SK-N-SH treated with all-trans-retinoic acid at 6 μM for 48 hours (cell line): ENCODE measurements at regions not wholly inside any gene's neighbourhood (a gene's known extent, or its start where the extent isn't known, plus 50 kb on each side); places are given as distances from the start of the nearest gene placed in this dataset.

Experiments used
- ATAC-seq: fragments of 200-7000 bp; cut with Tn5 transposase; 3 replicates; pipeline ENCODE4 v1.9.1; 2020; ENCODE audit warnings: mild to moderate bottlenecking, moderate library complexity
- ARNTL ChIP-seq: fragments of 450-650 bp; formaldehyde crosslinking; IDR thresholded peaks from 2 replicates; pipeline ENCODE4 v1.5.0; 2020; ENCODE audit warnings: low read depth, mild to moderate bottlenecking, moderate library complexity, borderline replicate concordance
- BACH2 ChIP-seq: fragments of 250-450 bp; sonication (Bioruptor Pico); IDR thresholded peaks from 2 replicates; pipeline ENCODE4 v1.9.0; 2021; ENCODE audit warnings: mild to moderate bottlenecking, borderline replicate concordance
- CSDC2 ChIP-seq: fragments of 250-450 bp; sonication (Bioruptor Pico); IDR thresholded peaks from 2 replicates; pipeline ENCODE4 v1.5.0; 2020; ENCODE audit warnings: mild to moderate bottlenecking, moderate library complexity
- ESRRG ChIP-seq: fragments of 250-450 bp; sonication (Bioruptor Pico); IDR thresholded peaks from 2 replicates; pipeline ENCODE4 v1.6.1; 2021; ENCODE audit warnings: mild to moderate bottlenecking
- GLIS3 ChIP-seq: fragments of 250-450 bp; sonication (Bioruptor Pico); IDR thresholded peaks from 2 replicates; pipeline ENCODE4 v1.5.0; 2020; ENCODE audit warnings: mild to moderate bottlenecking, moderate library complexity
- ISL1 ChIP-seq: fragments of 250-450 bp; sonication (Bioruptor Pico); IDR thresholded peaks from 2 replicates; pipeline ENCODE4 v2.1.2; 2022; ENCODE audit warnings: mild to moderate bottlenecking, moderate library complexity
- OSR1 ChIP-seq: fragments of 250-450 bp; sonication (Bioruptor Pico); IDR thresholded peaks from 2 replicates; pipeline ENCODE4 v1.8.0; 2022; ENCODE audit warnings: moderate library complexity, mild to moderate bottlenecking, inconsistent platforms
- PPARA ChIP-seq: fragments of 250-450 bp; sonication (Bioruptor Pico); IDR thresholded peaks from 2 replicates; pipeline ENCODE4 v1.5.0; 2020; ENCODE audit warnings: mild to moderate bottlenecking, borderline replicate concordance
- RARB ChIP-seq: fragments of 250-450 bp; sonication (Bioruptor Pico); IDR thresholded peaks from 2 replicates; pipeline ENCODE4 v1.8.0; 2021; ENCODE audit warnings: mild to moderate bottlenecking, moderate library complexity
- SNAI2 ChIP-seq: fragments of 250-450 bp; sonication (Bioruptor Pico); IDR thresholded peaks from 2 replicates; pipeline ENCODE4 v1.5.0; 2020; ENCODE audit warnings: mild to moderate bottlenecking, moderate library complexity
- TCF4 ChIP-seq: fragments of 250-450 bp; sonication (Bioruptor Pico); IDR thresholded peaks from 2 replicates; pipeline ENCODE4 v1.8.0; 2021; ENCODE audit warnings: mild to moderate bottlenecking, moderate library complexity, borderline replicate concordance
- TOX ChIP-seq: fragments of 250-450 bp; sonication (Bioruptor Pico); IDR thresholded peaks from 2 replicates; pipeline ENCODE4 v1.8.0; 2021; ENCODE audit warnings: mild to moderate bottlenecking, moderate library complexity, borderline replicate concordance
- ZC3H10 ChIP-seq: fragments of 250-450 bp; sonication (Bioruptor Pico); IDR thresholded peaks from 2 replicates; pipeline ENCODE4 v1.5.1; 2021; ENCODE audit warnings: mild to moderate bottlenecking, moderate library complexity
- ZFP3 ChIP-seq: fragments of 250-450 bp; sonication (Bioruptor Pico); IDR thresholded peaks from 2 replicates; pipeline ENCODE4 v1.5.0; 2020; ENCODE audit warnings: mild to moderate bottlenecking, moderate library complexity
- ZFP30 ChIP-seq: fragments of 450-650 bp; formaldehyde crosslinking; IDR thresholded peaks from 2 replicates; pipeline ENCODE4 v1.5.0; 2022; ENCODE audit warnings: mild to moderate bottlenecking, moderate library complexity
- ZNF565 ChIP-seq: fragments of 450-650 bp; formaldehyde crosslinking; conservative IDR thresholded peaks from 2 replicates; pipeline ENCODE4 v1.5.0; 2020; ENCODE audit warnings: low read depth, mild to moderate bottlenecking, moderate library complexity
- ZNF70 ChIP-seq: fragments of 450-650 bp; formaldehyde crosslinking; IDR thresholded peaks from 2 replicates; pipeline ENCODE4 v1.5.0; 2020; ENCODE audit warnings: mild to moderate bottlenecking, moderate library complexity
- ZNF8 ChIP-seq: fragments of 450-650 bp; formaldehyde crosslinking; IDR thresholded peaks from 2 replicates; pipeline ENCODE4 v1.5.0; 2020; ENCODE audit warnings: mild to moderate bottlenecking, moderate library complexity
- TF ChIP-seq, protein P1 (sequence below): fragments of 250-450 bp; sonication (Bioruptor Pico); IDR thresholded peaks from 2 replicates; pipeline ENCODE4 v1.8.0; 2021; ENCODE audit warnings: low read depth, mild to moderate bottlenecking, moderate library complexity, borderline replicate concordance
- TF ChIP-seq, protein P2 (sequence below): fragments of 250-450 bp; sonication (Bioruptor Pico); IDR thresholded peaks from 2 replicates; pipeline ENCODE4 v1.8.0; 2020; ENCODE audit warnings: mild to moderate bottlenecking, moderate library complexity, borderline replicate concordance
- TF ChIP-seq, protein P3 (sequence below): fragments of 250-450 bp; sonication (Bioruptor Pico); IDR thresholded peaks from 2 replicates; pipeline ENCODE4 v1.5.1; 2021; ENCODE audit warnings: mild to moderate bottlenecking, moderate library complexity
- TF ChIP-seq, protein P4 (sequence below): fragments of 250-450 bp; sonication (Bioruptor Pico); IDR thresholded peaks from 2 replicates; pipeline ENCODE4 v1.5.1; 2020; ENCODE audit warnings: low read depth, mild to moderate bottlenecking, moderate library complexity
- TF ChIP-seq, protein P5 (sequence below): fragments of 250-450 bp; sonication (Bioruptor Pico); IDR thresholded peaks from 2 replicates; pipeline ENCODE4 v1.5.0; 2020; ENCODE audit warnings: mild to moderate bottlenecking, moderate library complexity

DNA sequence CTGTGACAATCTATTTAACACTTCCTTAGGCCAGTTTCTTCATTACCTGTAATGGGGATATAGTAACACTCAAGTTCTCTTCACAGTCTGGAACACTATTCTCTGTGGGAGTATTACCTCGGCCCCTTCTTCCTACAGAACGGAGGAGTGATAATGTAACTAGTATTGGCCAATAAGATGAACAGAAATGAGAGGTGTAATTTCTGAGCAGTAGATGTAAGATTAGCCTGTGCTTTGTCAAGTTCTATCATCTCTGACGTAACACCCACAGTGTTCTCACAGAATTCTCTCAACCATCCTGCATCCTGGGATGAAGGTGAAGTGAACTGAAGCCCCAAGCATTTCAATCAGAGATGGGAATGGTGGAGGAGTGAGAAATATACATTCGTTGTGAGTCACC, 65.2 kb upstream of the TOP3B start:
- ATAC-seq: no peak

DNA sequence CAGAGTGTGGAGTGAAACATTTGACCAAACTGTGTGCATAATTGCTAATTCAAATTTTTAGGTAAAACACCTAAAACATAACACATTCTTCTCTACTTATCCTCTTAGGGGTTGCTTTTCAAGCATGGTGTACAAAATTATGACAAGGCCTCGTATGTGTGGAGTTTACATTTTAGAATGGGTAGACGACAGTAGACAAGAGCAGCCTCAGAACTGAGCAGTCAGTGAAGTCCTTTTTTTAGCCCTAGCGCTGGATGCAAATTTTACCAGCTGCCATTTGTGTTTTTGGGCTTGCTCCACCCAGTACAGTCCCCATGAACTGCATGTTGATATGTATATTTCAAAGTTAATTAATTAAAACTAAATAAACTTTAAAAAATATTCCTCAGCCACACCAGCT, 64.7 kb upstream of the TOP3B start:
- TF ChIP-seq GLIS3 (CRISPR knock-in tag) (no peak), TCF4 (no peak), PPARA (CRISPR knock-in tag) (no peak), BACH2 (CRISPR knock-in tag) (no peak), ZNF565 (CRISPR knock-in tag) (no peak), RARB (no peak), ZNF70 (no peak), ARNTL (CRISPR knock-in tag) (no peak), ZNF8 (CRISPR knock-in tag) (no peak), ESRRG (no peak), TOX (CRISPR knock-in tag) (no peak), SNAI2 (CRISPR knock-in tag) (no peak), ZFP30 (CRISPR knock-in tag) (no peak), ZFP3 (CRISPR knock-in tag) (no peak), OSR1 (CRISPR knock-in tag) (no peak)
- TF ChIP-seq, protein P1, sequence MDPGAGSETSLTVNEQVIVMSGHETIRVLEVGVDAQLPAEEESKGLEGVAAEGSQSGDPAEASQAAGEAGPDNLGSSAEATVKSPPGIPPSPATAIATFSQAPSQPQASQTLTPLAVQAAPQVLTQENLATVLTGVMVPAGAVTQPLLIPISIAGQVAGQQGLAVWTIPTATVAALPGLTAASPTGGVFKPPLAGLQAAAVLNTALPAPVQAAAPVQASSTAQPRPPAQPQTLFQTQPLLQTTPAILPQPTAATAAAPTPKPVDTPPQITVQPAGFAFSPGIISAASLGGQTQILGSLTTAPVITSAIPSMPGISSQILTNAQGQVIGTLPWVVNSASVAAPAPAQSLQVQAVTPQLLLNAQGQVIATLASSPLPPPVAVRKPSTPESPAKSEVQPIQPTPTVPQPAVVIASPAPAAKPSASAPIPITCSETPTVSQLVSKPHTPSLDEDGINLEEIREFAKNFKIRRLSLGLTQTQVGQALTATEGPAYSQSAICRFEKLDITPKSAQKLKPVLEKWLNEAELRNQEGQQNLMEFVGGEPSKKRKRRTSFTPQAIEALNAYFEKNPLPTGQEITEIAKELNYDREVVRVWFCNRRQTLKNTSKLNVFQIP (CRISPR knock-in tag): no peak
- TF ChIP-seq, protein P2, sequence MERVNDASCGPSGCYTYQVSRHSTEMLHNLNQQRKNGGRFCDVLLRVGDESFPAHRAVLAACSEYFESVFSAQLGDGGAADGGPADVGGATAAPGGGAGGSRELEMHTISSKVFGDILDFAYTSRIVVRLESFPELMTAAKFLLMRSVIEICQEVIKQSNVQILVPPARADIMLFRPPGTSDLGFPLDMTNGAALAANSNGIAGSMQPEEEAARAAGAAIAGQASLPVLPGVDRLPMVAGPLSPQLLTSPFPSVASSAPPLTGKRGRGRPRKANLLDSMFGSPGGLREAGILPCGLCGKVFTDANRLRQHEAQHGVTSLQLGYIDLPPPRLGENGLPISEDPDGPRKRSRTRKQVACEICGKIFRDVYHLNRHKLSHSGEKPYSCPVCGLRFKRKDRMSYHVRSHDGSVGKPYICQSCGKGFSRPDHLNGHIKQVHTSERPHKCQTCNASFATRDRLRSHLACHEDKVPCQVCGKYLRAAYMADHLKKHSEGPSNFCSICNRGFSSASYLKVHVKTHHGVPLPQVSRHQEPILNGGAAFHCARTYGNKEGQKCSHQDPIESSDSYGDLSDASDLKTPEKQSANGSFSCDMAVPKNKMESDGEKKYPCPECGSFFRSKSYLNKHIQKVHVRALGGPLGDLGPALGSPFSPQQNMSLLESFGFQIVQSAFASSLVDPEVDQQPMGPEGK (CRISPR knock-in tag): no peak
- TF ChIP-seq, protein P3, sequence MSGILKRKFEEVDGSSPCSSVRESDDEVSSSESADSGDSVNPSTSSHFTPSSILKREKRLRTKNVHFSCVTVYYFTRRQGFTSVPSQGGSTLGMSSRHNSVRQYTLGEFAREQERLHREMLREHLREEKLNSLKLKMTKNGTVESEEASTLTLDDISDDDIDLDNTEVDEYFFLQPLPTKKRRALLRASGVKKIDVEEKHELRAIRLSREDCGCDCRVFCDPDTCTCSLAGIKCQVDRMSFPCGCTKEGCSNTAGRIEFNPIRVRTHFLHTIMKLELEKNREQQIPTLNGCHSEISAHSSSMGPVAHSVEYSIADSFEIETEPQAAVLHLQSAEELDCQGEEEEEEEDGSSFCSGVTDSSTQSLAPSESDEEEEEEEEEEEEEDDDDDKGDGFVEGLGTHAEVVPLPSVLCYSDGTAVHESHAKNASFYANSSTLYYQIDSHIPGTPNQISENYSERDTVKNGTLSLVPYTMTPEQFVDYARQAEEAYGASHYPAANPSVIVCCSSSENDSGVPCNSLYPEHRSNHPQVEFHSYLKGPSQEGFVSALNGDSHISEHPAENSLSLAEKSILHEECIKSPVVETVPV: no peak
- TF ChIP-seq, protein P4, sequence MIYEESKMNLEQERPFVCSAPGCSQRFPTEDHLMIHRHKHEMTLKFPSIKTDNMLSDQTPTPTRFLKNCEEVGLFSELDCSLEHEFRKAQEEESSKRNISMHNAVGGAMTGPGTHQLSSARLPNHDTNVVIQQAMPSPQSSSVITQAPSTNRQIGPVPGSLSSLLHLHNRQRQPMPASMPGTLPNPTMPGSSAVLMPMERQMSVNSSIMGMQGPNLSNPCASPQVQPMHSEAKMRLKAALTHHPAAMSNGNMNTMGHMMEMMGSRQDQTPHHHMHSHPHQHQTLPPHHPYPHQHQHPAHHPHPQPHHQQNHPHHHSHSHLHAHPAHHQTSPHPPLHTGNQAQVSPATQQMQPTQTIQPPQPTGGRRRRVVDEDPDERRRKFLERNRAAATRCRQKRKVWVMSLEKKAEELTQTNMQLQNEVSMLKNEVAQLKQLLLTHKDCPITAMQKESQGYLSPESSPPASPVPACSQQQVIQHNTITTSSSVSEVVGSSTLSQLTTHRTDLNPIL: no peak
- TF ChIP-seq, all 23 proteins: peak for 0
- no peak for ATAC-seq

More for the DNA sequence above, 65.2 kb upstream of the TOP3B start:
- TF ChIP-seq TOX (CRISPR knock-in tag): no peak
- TF ChIP-seq TCF4: no peak
- TF ChIP-seq, protein P2 (CRISPR knock-in tag): no peak
- TF ChIP-seq CSDC2 (CRISPR knock-in tag): no peak
- no peak for TF ChIP-seq ESRRG
- TF ChIP-seq, protein P5, sequence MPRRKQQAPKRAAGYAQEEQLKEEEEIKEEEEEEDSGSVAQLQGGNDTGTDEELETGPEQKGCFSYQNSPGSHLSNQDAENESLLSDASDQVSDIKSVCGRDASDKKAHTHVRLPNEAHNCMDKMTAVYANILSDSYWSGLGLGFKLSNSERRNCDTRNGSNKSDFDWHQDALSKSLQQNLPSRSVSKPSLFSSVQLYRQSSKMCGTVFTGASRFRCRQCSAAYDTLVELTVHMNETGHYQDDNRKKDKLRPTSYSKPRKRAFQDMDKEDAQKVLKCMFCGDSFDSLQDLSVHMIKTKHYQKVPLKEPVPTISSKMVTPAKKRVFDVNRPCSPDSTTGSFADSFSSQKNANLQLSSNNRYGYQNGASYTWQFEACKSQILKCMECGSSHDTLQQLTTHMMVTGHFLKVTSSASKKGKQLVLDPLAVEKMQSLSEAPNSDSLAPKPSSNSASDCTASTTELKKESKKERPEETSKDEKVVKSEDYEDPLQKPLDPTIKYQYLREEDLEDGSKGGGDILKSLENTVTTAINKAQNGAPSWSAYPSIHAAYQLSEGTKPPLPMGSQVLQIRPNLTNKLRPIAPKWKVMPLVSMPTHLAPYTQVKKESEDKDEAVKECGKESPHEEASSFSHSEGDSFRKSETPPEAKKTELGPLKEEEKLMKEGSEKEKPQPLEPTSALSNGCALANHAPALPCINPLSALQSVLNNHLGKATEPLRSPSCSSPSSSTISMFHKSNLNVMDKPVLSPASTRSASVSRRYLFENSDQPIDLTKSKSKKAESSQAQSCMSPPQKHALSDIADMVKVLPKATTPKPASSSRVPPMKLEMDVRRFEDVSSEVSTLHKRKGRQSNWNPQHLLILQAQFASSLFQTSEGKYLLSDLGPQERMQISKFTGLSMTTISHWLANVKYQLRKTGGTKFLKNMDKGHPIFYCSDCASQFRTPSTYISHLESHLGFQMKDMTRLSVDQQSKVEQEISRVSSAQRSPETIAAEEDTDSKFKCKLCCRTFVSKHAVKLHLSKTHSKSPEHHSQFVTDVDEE (CRISPR knock-in tag): no peak
- no peak for TF ChIP-seq ZNF565 (CRISPR knock-in tag)
- TF ChIP-seq ZNF70: no peak
- no peak for TF ChIP-seq ZC3H10 (CRISPR knock-in tag)
- TF ChIP-seq OSR1 (CRISPR knock-in tag): no peak
- TF ChIP-seq ISL1 (CRISPR knock-in tag): no peak
- TF ChIP-seq PPARA (CRISPR knock-in tag): no peak
- no peak for TF ChIP-seq ZFP30 (CRISPR knock-in tag)
- no peak for TF ChIP-seq ZFP3 (CRISPR knock-in tag)
- TF ChIP-seq, all 23 proteins: peak for 0
